ENCODE measurements at regions not wholly inside any gene's neighbourhood (a gene's known extent, or its start where the extent isn't known, plus 50 kb on each side); places are given as distances from the start of the nearest gene placed in this dataset.
"Not testable (repeated sequence)": the region's sequence is repeated elsewhere in the genome, so short reads cannot be mapped to it uniquely, and the experiment has no call there.

GRCh38 chr4:151559595-151559994, 150.6 kb downstream of the FHIP1A start:
- DNase-seq: no peak

GRCh38 chr4:151561551-151562256, 152.7 kb downstream of the FHIP1A start:
- DNase-seq: no peak

- DNase-seq: no peak
Measured at GRCh38 chr4:151563194-151563593, 154.2 kb downstream of the FHIP1A start.

- DNase-seq: no peak
Measured at GRCh38 chr4:151564321-151564720, 155.3 kb downstream of the FHIP1A start.

- DNase-seq: no peak
Measured at GRCh38 chr4:151565583-151565982, 156.6 kb downstream of the FHIP1A start.

GRCh38 chr4:151566053-151566452, 157.1 kb downstream of the FHIP1A start:
- DNase-seq: no peak

GRCh38 chr4:151567056-151567455, 158.1 kb downstream of the FHIP1A start:
- no peak for DNase-seq

- DNase-seq: no peak
Measured at GRCh38 chr4:151568966-151569365, 160.0 kb downstream of the FHIP1A start.

GRCh38 chr4:151569650-151570049, 160.7 kb downstream of the FHIP1A start:
- no peak for DNase-seq

GRCh38 chr4:151573474-151573873, 164.5 kb downstream of the FHIP1A start:
- DNase-seq: no peak

GRCh38 chr4:151573945-151574344, 165.0 kb downstream of the FHIP1A start:
- no peak for DNase-seq

- DNase-seq: no peak
Measured at GRCh38 chr4:151574968-151575367, 166.0 kb downstream of the FHIP1A start.

- no peak for DNase-seq
Measured at GRCh38 chr4:151575646-151576045, 166.7 kb downstream of the FHIP1A start.

- DNase-seq: no peak
Measured at GRCh38 chr4:151576627-151577026, 167.7 kb downstream of the FHIP1A start.

- no peak for DNase-seq
Measured at GRCh38 chr4:151581570-151581969, 172.6 kb downstream of the FHIP1A start.

GRCh38 chr4:151582098-151582497, 173.1 kb downstream of the FHIP1A start:
- DNase-seq: no peak

- no peak for DNase-seq
Measured at GRCh38 chr4:151583157-151583914, 174.4 kb downstream of the FHIP1A start.

- DNase-seq: no peak
Measured at GRCh38 chr4:151584101-151584500, 175.1 kb downstream of the FHIP1A start.

- not testable (repeated sequence) for DNase-seq
Measured at GRCh38 chr4:151595629-151596028, 165.2 kb downstream of the GATB start.

GRCh38 chr4:151597691-151598090, 163.1 kb downstream of the GATB start:
- DNase-seq: not testable (repeated sequence)

GRCh38 chr4:151599863-151600262, 160.9 kb downstream of the GATB start:
- no peak for DNase-seq

- DNase-seq: no peak
Measured at GRCh38 chr4:151600432-151600831, 160.4 kb downstream of the GATB start.

GRCh38 chr4:151603377-151603776, 157.4 kb downstream of the GATB start:
- DNase-seq: no peak

Measured in nucleus accumbens (tissue), 56 donors.